22Rv1 (cell line): ENCODE measurements at regions not wholly inside any gene's neighbourhood (a gene's known extent, or its start where the extent isn't known, plus 50 kb on each side); places are given as distances from the start of the nearest gene placed in this dataset.
A peak's percentile ranks its signal among the peaks of the same experiment; 100 is the strongest.
"Not testable (repeated sequence)": the region's sequence is repeated elsewhere in the genome, so short reads cannot be mapped to it uniquely, and the experiment has no call there.

Experiments used
- H3K27ac ChIP-seq: fragments of 450-650 bp; 2 replicates; pipeline ENCODE4 v1.5.1; 2017
- ZFX ChIP-seq: fragments of 450-650 bp; IDR thresholded peaks from 2 replicates; pipeline ENCODE4 v1.6.1; 2017; ENCODE audit warnings: antibody characterized with exemption, borderline replicate concordance
- TF ChIP-seq, protein P1 (sequence below): fragments of 450-650 bp; IDR thresholded peaks from 2 replicates; pipeline ENCODE4 v1.5.1; 2017; ENCODE audit warnings: mild to moderate bottlenecking

DNA sequence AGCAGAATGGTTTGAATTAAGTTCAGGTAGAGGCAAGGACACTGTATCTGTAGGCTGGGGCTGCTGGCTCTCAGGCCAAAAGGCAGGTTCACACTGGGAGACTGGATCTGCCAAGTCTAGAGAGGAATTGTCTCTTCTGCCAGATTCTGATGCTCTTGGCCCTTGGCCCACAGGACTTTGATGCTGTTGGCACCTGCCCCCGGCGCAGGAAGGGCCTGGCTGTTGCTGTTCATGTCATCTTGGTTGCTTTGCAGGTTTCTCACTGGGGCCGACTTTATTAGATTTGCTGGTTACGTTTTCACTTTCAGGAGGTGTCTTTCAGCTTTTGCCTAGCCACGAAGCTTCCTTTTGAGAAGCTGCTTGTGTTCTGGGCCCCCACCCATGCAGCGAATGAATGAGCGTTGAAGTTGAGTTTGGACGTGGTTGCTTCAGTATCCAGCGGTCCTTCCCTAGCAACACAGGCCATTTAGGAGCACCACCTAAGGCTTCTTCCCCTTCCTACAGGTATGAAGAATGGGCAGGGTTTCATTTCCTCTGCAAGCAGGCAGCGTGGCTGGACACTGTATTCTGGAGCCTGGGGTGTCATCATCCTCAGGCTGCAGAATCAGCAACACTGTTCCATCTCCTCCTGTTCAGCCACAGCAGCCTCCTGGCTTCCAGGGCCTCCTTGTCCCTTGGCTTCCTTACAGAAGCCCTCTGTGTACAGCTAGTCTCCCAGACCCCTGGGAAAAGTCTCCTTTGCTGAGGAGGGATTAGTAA, 65.6 kb upstream of the PRR23C start:
- TF ChIP-seq ZFX, result no peak
- TF ChIP-seq, protein P1, sequence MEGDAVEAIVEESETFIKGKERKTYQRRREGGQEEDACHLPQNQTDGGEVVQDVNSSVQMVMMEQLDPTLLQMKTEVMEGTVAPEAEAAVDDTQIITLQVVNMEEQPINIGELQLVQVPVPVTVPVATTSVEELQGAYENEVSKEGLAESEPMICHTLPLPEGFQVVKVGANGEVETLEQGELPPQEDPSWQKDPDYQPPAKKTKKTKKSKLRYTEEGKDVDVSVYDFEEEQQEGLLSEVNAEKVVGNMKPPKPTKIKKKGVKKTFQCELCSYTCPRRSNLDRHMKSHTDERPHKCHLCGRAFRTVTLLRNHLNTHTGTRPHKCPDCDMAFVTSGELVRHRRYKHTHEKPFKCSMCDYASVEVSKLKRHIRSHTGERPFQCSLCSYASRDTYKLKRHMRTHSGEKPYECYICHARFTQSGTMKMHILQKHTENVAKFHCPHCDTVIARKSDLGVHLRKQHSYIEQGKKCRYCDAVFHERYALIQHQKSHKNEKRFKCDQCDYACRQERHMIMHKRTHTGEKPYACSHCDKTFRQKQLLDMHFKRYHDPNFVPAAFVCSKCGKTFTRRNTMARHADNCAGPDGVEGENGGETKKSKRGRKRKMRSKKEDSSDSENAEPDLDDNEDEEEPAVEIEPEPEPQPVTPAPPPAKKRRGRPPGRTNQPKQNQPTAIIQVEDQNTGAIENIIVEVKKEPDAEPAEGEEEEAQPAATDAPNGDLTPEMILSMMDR, result no peak
- H3K27ac ChIP-seq, result peak overlapping the region; percentile 24; the same call in 1 of the 2 replicates

DNA sequence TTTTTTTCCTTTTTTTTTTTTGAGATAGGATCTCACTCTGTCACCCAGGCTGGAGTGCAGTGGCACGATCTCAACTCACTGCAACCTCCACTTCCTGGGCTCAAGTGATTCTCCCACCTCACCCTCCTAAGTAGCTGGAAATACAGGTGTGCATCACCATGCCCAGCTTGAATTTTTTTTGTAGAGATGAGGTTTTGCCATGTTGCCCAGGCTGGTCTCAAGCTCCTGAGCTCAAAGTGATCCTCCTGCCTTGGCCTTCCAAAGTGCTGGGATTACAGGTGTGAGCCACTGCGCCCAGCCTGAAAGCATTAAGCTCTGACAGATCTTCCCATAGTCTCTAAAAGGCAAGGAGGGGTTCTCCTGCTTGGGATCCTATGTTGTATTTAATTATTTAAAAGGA, 66.2 kb upstream of the PRR23C start:
- not testable (repeated sequence) for H3K27ac ChIP-seq

DNA sequence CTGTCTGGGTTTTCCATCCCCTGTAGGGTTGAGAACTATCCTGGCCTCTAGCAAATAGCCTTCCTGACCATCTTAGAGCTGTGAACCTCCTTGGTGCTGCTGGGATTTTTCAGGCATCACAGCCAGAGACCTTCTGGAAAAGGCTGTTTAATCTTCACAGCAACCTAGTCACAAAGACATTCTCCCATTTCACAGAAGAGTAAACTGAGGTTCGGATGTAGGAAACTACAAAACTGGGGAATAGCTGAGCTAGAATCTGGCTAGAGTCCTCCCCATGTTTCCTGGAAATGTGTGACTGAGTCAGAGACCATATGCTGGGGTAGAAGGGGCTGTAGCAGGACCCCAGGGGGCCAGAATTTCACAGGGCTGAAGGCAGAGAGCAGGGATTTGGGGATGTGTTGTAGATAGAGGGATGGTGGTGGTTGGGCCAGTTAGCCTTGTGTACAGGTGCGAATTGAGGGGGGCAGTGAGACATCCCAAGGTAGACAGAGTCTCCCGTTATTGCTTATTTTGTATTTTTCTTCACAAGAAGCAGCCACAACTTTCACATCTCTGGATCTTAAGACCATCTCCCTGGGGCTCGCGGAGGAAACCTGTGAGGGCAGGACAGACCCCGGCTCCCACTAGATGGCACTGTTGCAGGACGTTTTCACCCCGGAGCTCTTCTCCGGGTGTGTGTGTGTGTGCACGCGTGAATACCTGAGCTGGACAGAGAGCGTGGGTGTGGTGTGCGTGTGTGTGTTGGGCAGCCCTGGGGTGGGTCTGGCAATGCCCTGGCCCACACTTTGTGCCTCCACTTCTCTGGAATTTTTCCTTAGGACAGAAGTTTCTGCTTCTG, 66.9 kb upstream of the PRR23C start:
- TF ChIP-seq, protein P1, result peak; percentile 87
- no peak for TF ChIP-seq ZFX
- no peak overlapping the region for H3K27ac ChIP-seq

DNA sequence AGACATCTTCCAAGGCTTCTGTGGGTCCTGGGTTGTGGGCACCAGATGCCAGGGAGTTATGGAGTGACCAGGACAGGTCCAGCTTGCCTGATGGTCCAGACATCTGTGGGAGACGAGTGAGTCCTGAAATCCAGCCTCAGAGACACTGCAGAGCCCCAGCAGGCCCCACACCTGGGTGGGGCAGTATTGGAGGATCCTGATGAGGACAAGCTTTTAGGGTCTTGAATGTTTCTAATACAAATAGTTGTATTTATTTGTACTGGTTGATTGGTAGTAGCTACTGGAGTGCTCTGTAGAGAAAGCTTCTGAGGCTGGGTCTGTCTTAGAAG, 67.5 kb upstream of the PRR23C start:
- TF ChIP-seq ZFX, result no peak
- TF ChIP-seq, protein P1, result no peak

DNA sequence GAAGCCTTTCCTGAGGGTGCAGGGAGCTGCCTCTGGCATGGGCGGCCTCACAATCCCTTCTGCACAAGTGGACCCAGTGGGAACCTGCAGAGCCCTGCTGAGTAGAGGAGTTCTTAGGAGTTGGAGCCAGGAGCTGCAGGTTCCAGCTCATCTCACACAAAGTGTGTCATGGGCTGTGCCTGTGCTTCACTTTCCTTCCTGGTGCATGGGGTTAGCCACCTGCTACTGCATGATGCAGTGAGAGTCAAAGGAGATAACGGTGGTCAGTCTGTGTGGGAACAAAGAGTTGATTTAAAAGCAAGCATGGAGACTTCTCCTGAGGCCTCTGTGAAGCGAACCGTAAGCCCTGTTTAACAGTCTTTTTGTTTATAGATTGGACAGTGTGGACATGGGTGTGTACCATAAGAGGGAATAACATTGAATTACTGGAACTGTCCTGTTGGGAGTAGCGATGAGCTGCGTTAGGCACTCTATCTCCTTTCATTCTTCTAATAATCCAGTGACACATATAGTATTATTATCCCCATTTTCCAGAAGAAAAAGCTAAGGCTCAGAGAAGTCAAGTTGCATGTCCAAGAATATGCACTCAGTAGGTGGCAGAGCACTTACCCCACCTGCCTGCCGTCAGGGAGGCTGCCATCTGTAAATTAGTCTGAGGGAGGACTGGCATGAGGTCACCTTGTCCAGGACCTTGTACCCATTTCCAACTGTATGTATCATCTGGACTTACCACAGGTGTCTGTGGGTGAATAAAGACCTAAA, 68.7 kb upstream of the PRR23C start:
- peak overlapping the region; percentile 26 for H3K27ac ChIP-seq
- TF ChIP-seq ZFX, result no peak
- TF ChIP-seq, protein P1, result peak; percentile 30

More for the DNA sequence above, 67.5 kb upstream of the PRR23C start:
- no peak overlapping the region for H3K27ac ChIP-seq

DNA sequence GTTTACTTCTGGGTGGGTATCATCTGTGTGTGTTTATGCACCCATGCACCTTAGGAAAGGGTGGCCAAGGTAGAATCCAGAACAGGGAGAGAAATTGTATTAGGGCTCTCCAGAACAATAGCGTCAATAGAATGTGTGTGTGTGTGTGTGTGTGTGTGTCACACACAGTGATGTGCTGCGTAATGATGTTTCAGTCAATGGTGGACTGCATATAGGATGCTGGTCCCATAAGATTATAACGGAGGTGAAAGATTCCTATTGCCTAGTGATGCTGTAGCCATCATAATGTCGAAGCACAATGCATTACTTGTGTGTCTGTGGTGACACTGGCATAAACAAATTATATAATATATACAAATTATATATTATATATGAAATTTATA, 69.3 kb upstream of the PRR23C start:
- TF ChIP-seq, protein P1, result no peak
- TF ChIP-seq ZFX, result no peak
- no peak overlapping the region; the same call in 1 of the 2 replicates for H3K27ac ChIP-seq

DNA sequence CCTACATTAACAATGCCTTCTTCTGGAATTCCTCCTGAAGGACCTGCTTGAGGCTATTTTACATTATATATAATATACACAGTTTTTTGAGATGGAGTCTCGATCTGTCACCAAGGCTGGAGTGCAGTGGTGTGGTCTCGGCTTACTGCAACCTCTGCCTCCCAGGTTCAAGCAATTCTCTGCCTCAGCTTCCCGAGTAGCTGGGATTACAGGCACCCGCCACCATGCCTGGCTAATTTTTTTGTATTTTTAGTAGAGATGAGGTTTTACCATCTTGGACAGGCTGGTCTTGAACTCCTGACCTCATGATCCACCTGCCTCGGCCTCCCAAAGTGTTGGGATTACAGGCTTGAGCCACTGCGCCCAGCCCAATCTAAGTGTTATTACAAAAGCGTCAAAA, 71.9 kb upstream of the PRR23C start:
- peak overlapping the region; percentile 92 for H3K27ac ChIP-seq
